NCI-H2227 (cell line): ENCODE measurements at regions not wholly inside any gene's neighbourhood (a gene's known extent, or its start where the extent isn't known, plus 50 kb on each side); places are given as distances from the start of the nearest gene placed in this dataset.

ENCODE experiments used
- DNase-seq: peaks from one replicate; lab custom pipeline; 2025; ENCODE audit not compliant: unreplicated experiment; lab: John Stamatoyannopoulos, UW

DNA sequence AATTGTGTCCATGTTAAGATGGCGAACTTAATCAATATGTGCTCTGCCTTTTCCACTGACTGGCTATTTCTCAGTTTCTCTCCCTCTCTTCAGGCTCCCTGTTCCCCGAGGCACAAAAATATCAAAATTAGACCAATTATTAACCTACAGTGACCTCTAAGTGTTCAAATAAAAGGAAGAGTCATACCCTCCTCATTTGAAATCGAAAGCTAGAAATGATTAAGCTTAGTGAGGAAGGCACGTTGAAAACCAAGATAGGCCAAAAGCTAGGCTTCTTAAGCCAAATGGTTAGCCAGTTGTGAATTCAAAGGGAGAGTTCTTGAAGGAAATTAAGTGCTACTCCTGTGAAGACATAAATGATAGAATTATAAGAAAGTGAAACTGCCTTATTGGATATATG lies 81.1 kb upstream of the MBL2 start:
- no peak for DNase-seq

DNA sequence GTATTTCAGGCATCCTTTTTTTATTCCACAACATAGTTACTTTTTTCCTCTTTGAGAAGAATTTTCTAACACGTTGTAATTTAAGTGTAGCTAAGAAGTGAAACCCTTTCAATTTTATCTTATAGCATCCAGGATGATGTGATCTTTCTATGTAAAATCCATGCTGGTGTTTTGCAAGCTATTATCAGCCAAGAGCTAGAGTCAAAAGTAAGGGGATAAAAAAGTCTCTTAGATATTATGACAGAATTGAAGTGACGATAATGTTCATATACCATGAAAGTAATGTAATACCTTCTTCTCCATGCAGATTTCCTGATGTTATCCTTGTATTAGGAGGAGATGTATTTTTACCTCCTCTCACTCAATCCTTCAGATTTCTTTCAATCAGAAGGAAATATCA lies 64.2 kb upstream of the MBL2 start:
- DNase-seq = no peak
